K562 (cell line): ENCODE measurements at regions not wholly inside any gene's neighbourhood (a gene's known extent, or its start where the extent isn't known, plus 50 kb on each side); places are given as distances from the start of the nearest gene placed in this dataset.

Experiments
- ATF7 ChIP-seq: fragments of 450-650 bp; IDR thresholded peaks from 2 replicates; pipeline ENCODE4 v1.7.1; 2014; ENCODE audit warnings: mild to moderate bottlenecking, moderate library complexity
- CAMTA2 ChIP-seq: fragments of 250-450 bp; sonication (Bioruptor Pico); conservative IDR thresholded peaks from 2 replicates; pipeline ENCODE4 v1.5.1; 2022
- EP300 ChIP-seq: IDR thresholded peaks from 2 replicates; pipeline ENCODE4 v1.6.1; 2012; ENCODE audit warnings: low read length, improper control_type of control experiment
- JUNB ChIP-seq: fragments of 450-650 bp; formaldehyde crosslinking; conservative IDR thresholded peaks from 2 replicates; pipeline ENCODE4 v1.4.0; 2020; ENCODE audit warnings: mild to moderate bottlenecking
- KAT7 ChIP-seq: sonication (generic); formaldehyde crosslinking; IDR thresholded peaks from 2 replicates; pipeline ENCODE4 v1.8.0; 2022; ENCODE audit warnings: missing genetic modification reagents, mild to moderate bottlenecking, borderline replicate concordance
- NR4A1 ChIP-seq, 2 experiments: fragments of 250-450 bp in 1 of 2; fragments of 450-650 bp in 1 of 2; sonication (Bioruptor Pico) in 1 of 2; IDR thresholded peaks; 2 replicates each; pipeline versions ENCODE4 v1.4.0 to v1.6.1; 2016 to 2020; ENCODE audit warnings: mild to moderate bottlenecking in 2 of 2, missing compliant biosample characterization in 1 of 2, missing genetic modification characterization in 1 of 2, moderate library complexity in 1 of 2
- POLR2A ChIP-seq: fragments of 450-650 bp; conservative IDR thresholded peaks from 2 replicates; pipeline ENCODE4 v1.6.1; 2016
- RAD21 ChIP-seq, 2 experiments: fragments of 250-450 bp in 1 of 2; fragments of 450-650 bp in 1 of 2; sonication (Bioruptor Pico) in 1 of 2; formaldehyde crosslinking in 1 of 2; IDR thresholded peaks in 1 of 2; conservative IDR thresholded peaks in 1 of 2; 2 replicates each; pipeline versions ENCODE4 v1.4.0 to v1.8.0; 2020 to 2022; ENCODE audit warnings: mild to moderate bottlenecking in 2 of 2, moderate library complexity in 1 of 2
- SREBF2 ChIP-seq: sonication (generic); formaldehyde crosslinking; IDR thresholded peaks from 2 replicates; pipeline ENCODE4 v1.4.0; 2020; ENCODE audit warnings: mild to moderate bottlenecking, missing genetic modification reagents
- TAF1 ChIP-seq: IDR thresholded peaks from 2 replicates; pipeline ENCODE4 v1.6.1; 2011; ENCODE audit warnings: mild to moderate bottlenecking, low read length, moderate library complexity; ENCODE audit not compliant: insufficient read depth, control insufficient read depth, severe bottlenecking; ENCODE audit errors: extremely low read depth
- TARDBP ChIP-seq: fragments of 450-650 bp; IDR thresholded peaks from 2 replicates; pipeline ENCODE4 v1.6.1; 2016
- ZKSCAN8 ChIP-seq: fragments of 200-800 bp; sonication (Bioruptor generic); IDR thresholded peaks from 2 replicates; pipeline ENCODE4 v1.6.1; 2016; ENCODE audit warnings: missing genetic modification characterization, missing compliant biosample characterization
- TF ChIP-seq, protein P1 (sequence below), 3 experiments: IDR thresholded peaks in 2 of 3; conservative IDR thresholded peaks in 1 of 3; 2 replicates each; pipeline ENCODE4 v1.5.1; 2011 to 2012; ENCODE audit warnings: low read length in 3 of 3, mild to moderate bottlenecking in 3 of 3, control low read depth in 2 of 3, improper control_type of control experiment in 1 of 3, inconsistent platforms in 1 of 3, low read depth in 1 of 3, mixed read lengths in 1 of 3, moderate library complexity in 1 of 3; ENCODE audit not compliant: insufficient read depth in 2 of 3
- TF ChIP-seq, protein P2 (sequence below): fragments of 150-350 bp; IDR thresholded peaks from 2 replicates; pipeline ENCODE4 v1.6.1; 2014; ENCODE audit warnings: low read depth, mild to moderate bottlenecking, low read length, borderline replicate concordance

DNA sequence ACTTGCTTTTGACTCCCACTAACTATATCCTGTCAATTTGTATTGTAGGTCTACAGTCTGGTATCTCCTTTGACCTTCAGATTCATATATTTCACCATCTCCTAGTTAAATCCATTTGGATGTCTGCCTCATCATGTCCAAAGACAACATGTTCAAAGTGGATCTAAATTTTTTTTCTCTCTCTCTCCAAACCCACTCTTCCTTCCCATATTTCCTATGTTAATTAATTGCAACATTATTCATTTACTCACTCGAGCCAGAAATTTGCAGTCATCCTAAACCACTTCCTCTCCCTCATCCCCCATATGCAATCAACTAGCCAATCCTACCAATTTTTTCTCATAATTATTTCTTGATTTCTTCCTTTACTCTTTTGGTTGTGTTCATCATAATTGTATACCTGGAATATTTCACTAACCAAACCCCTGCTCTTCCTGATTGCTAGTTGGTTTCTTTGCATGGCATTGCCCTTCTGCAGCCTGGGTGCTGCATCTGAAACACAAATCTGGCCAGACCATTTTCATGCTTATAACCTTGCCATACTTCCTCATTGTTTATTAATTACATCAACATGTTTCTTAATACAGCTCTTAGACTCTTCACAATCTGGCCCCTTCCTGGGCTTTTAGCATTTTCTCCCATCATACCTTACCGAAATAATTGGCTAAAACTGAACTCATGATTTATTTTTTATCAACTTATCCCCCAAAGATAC is 442.2 kb downstream of the ADAMTS20 start:
- TF ChIP-seq, protein P1, sequence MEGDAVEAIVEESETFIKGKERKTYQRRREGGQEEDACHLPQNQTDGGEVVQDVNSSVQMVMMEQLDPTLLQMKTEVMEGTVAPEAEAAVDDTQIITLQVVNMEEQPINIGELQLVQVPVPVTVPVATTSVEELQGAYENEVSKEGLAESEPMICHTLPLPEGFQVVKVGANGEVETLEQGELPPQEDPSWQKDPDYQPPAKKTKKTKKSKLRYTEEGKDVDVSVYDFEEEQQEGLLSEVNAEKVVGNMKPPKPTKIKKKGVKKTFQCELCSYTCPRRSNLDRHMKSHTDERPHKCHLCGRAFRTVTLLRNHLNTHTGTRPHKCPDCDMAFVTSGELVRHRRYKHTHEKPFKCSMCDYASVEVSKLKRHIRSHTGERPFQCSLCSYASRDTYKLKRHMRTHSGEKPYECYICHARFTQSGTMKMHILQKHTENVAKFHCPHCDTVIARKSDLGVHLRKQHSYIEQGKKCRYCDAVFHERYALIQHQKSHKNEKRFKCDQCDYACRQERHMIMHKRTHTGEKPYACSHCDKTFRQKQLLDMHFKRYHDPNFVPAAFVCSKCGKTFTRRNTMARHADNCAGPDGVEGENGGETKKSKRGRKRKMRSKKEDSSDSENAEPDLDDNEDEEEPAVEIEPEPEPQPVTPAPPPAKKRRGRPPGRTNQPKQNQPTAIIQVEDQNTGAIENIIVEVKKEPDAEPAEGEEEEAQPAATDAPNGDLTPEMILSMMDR (IDR thresholded peaks at IDR 0.05 in 2 of 3, conservative IDR thresholded peaks at IDR 0.05 in 1 of 3; ENCODE audit: insufficient read depth in 2 of 3, low read depth in 1 of 3, low read length in 3 of 3): no peak
- TF ChIP-seq POLR2A (no peak), ATF7 (no peak), JUNB (CRISPR knock-in tag) (no peak), EP300 (no peak), TARDBP (no peak), ZKSCAN8 (CRISPR knock-in tag) (no peak), KAT7 (CRISPR knock-in tag) (no peak), NR4A1 (CRISPR knock-in tag; IDR thresholded peaks at IDR 0.05) (no peak), NR4A1 (tag; IDR thresholded peaks at IDR 0.05) (no peak), SREBF2 (CRISPR knock-in tag) (no peak), CAMTA2 (CRISPR knock-in tag) (no peak), TAF1 (no peak), RAD21 (CRISPR knock-in tag; conservative IDR thresholded peaks at IDR 0.05 in 1 of 2, IDR thresholded peaks at IDR 0.05 in 1 of 2) (no peak)
- TF ChIP-seq, protein P2, sequence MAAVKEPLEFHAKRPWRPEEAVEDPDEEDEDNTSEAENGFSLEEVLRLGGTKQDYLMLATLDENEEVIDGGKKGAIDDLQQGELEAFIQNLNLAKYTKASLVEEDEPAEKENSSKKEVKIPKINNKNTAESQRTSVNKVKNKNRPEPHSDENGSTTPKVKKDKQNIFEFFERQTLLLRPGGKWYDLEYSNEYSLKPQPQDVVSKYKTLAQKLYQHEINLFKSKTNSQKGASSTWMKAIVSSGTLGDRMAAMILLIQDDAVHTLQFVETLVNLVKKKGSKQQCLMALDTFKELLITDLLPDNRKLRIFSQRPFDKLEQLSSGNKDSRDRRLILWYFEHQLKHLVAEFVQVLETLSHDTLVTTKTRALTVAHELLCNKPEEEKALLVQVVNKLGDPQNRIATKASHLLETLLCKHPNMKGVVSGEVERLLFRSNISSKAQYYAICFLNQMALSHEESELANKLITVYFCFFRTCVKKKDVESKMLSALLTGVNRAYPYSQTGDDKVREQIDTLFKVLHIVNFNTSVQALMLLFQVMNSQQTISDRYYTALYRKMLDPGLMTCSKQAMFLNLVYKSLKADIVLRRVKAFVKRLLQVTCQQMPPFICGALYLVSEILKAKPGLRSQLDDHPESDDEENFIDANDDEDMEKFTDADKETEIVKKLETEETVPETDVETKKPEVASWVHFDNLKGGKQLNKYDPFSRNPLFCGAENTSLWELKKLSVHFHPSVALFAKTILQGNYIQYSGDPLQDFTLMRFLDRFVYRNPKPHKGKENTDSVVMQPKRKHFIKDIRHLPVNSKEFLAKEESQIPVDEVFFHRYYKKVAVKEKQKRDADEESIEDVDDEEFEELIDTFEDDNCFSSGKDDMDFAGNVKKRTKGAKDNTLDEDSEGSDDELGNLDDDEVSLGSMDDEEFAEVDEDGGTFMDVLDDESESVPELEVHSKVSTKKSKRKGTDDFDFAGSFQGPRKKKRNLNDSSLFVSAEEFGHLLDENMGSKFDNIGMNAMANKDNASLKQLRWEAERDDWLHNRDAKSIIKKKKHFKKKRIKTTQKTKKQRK: no peak
